ENCODE measurements at regions not wholly inside any gene's neighbourhood (a gene's known extent, or its start where the extent isn't known, plus 50 kb on each side); places are given as distances from the start of the nearest gene placed in this dataset.

DNA sequence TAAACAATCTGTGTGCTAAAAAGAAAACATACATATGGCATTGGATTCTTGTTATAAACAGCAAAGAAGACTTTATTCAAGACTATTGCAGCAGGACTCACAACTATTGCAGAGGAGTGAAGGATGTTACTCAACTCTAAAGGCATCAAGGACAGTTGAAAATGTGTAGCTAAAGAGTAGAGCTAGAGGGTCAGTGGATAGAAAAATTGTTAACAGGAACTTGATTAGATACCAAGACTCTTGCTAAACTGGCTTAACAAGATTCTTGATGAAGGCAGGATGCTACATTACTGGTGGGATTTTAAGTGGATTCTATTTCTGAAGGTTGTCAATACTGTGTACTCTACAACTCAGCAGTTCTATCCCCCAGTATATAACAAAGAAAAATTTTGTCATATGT, 1183.3 kb downstream of the SLITRK1 start:
- TF ChIP-seq EZH2 (IDR thresholded peaks at IDR 0.05; ENCODE audit: borderline replicate concordance), result no peak
- TF ChIP-seq, protein P1, sequence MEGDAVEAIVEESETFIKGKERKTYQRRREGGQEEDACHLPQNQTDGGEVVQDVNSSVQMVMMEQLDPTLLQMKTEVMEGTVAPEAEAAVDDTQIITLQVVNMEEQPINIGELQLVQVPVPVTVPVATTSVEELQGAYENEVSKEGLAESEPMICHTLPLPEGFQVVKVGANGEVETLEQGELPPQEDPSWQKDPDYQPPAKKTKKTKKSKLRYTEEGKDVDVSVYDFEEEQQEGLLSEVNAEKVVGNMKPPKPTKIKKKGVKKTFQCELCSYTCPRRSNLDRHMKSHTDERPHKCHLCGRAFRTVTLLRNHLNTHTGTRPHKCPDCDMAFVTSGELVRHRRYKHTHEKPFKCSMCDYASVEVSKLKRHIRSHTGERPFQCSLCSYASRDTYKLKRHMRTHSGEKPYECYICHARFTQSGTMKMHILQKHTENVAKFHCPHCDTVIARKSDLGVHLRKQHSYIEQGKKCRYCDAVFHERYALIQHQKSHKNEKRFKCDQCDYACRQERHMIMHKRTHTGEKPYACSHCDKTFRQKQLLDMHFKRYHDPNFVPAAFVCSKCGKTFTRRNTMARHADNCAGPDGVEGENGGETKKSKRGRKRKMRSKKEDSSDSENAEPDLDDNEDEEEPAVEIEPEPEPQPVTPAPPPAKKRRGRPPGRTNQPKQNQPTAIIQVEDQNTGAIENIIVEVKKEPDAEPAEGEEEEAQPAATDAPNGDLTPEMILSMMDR (IDR thresholded peaks at IDR 0.05; ENCODE audit: poor library complexity), result no peak

Data from hepatocyte (in vitro differentiated cells).